Caco-2 (cell line): ENCODE measurements at regions not wholly inside any gene's neighbourhood (a gene's known extent, or its start where the extent isn't known, plus 50 kb on each side); places are given as distances from the start of the nearest gene placed in this dataset.

Experiments used
- BruUV-seq: library from RNA; stranded (reverse); fragments of 400-500 nt; replicated peaks from 2 replicates; lab custom pipeline; 2021; lab: Mats Ljungman, UMichigan
- CTCF ChIA-PET: fragments of 300-600 bp; sonication (Branson Sonifier 250); formaldehyde crosslinking; loops from one replicate; lab custom pipeline; 2022; ENCODE audit warnings: antibody characterized with exemption; lab: Charles Lee
- POLR2A ChIA-PET: fragments of 300-600 bp; sonication (Branson Sonifier 250); formaldehyde crosslinking; loops from one replicate; lab custom pipeline; 2022; ENCODE audit warnings: antibody characterized with exemption; lab: Charles Lee
- DNase-seq, 2 experiments: peaks; one replicate each; pipeline versions ENCODE4 v3.0.0 to v3.0.0-alpha.2; 2020 to 2022
- H3K27me3 ChIP-seq: replicated peaks from 2 replicates; pipeline ENCODE4 v1.6.0; 2011; ENCODE audit warnings: low read length; ENCODE audit not compliant: control insufficient read depth, insufficient read depth
- H3K36me3 ChIP-seq: 2 replicates; pipeline ENCODE4 v1.5.1; 2011; ENCODE audit warnings: low read length; ENCODE audit not compliant: control insufficient read depth, insufficient read depth
- H3K4me1 ChIP-seq: fragments of 250-450 bp; sonication (Bioruptor Pico); 2 replicates; pipeline ENCODE4 v1.5.1; 2020; ENCODE audit warnings: mild to moderate bottlenecking
- H3K4me3 ChIP-seq: 2 replicates; pipeline ENCODE4 v1.5.1; 2011; ENCODE audit warnings: low read depth, mild to moderate bottlenecking, control low read depth, low read length
- H3K9me3 ChIP-seq: fragments of 250-450 bp; sonication (Bioruptor Pico); 2 replicates; pipeline ENCODE4 v1.5.1; 2020; ENCODE audit warnings: mild to moderate bottlenecking, moderate library complexity
- H3K27ac Mint-ChIP-seq: one replicate; pipeline ENCODE4 v1.8.0; 2022; ENCODE audit warnings: mixed read lengths; ENCODE audit not compliant: unreplicated experiment
- H3K27me3 Mint-ChIP-seq: one replicate; pipeline ENCODE4 v1.8.0; 2022; ENCODE audit warnings: mixed read lengths; ENCODE audit not compliant: insufficient read depth, unreplicated experiment
- H3K36me3 Mint-ChIP-seq: one replicate; pipeline ENCODE4 v1.8.0; 2022; ENCODE audit warnings: mild to moderate bottlenecking, mixed read lengths; ENCODE audit not compliant: insufficient read depth, unreplicated experiment
- H3K4me1 Mint-ChIP-seq: one replicate; pipeline ENCODE4 v1.8.0; 2022; ENCODE audit warnings: low read depth, mixed read lengths; ENCODE audit not compliant: unreplicated experiment
- H3K4me3 Mint-ChIP-seq: one replicate; pipeline ENCODE4 v1.8.0; 2022; ENCODE audit warnings: mild to moderate bottlenecking, moderate library complexity, mixed read lengths; ENCODE audit not compliant: unreplicated experiment
- H3K9me3 Mint-ChIP-seq: one replicate; pipeline ENCODE4 v1.8.0; 2022; ENCODE audit warnings: mixed read lengths; ENCODE audit not compliant: unreplicated experiment
- CTCF ChIP-seq, 2 experiments: fragments of 200-600 bp in 1 of 2; IDR thresholded peaks; 1 replicate in 1 of 2; 2 replicates in 1 of 2; pipeline versions ENCODE4 v1.5.1 to v1.8.0; 2011 to 2022; ENCODE audit warnings: antibody characterized with exemption in 1 of 2, control low read depth in 1 of 2, inconsistent platforms in 1 of 2, low read depth in 1 of 2, low read length in 1 of 2, mild to moderate bottlenecking in 1 of 2, moderate library complexity in 1 of 2; ENCODE audit not compliant: insufficient read depth in 1 of 2, severe bottlenecking in 1 of 2, unreplicated experiment in 1 of 2
- intact Hi-C: fragments of 100-400 bp; cut with micrococcal nuclease; formaldehyde crosslinking; loops from one replicate; pipeline ENCODE4 v1.10.0; 2022; ENCODE audit not compliant: unreplicated experiment

GRCh38 chr4:145381163-145381562, 100.5 kb upstream of the SMAD1 start:
- intact Hi-C loops: no loop called here
- H3K27me3 ChIP-seq: no peaks in the 10 kb centered on the region
- DNase-seq: no peak
- Mint-ChIP-seq H3K27me3 (no peaks in the 10 kb centered on the region), H3K9me3 (no peaks in the 10 kb centered on the region), H3K36me3 (no peaks in the 10 kb centered on the region), H3K27ac (no peak overlapping the region), H3K4me3 (no peak overlapping the region), H3K4me1 (no peaks in the 10 kb centered on the region)
- ChIA-PET POLR2A (no interaction called here), CTCF (no interaction called here)
- no peaks in the 10 kb centered on the region for H3K36me3 ChIP-seq
- H3K9me3 ChIP-seq: no peaks in the 10 kb centered on the region
- H3K4me1 ChIP-seq: no peaks in the 10 kb centered on the region
- no peak for TF ChIP-seq CTCF (IDR thresholded peaks at IDR 0.05; ENCODE audit: insufficient read depth in 1 of 2, low read depth in 1 of 2, low read length in 1 of 2, severe bottlenecking in 1 of 2, unreplicated experiment in 1 of 2)
- BruUV-seq: no TSS peak
- no peak overlapping the region for H3K4me3 ChIP-seq

- CTCF ChIA-PET: no interaction called here
These were observed 101.5 kb upstream of the SMAD1 start for GRCh38 chr4:145380123-145380522.

GRCh38 chr4:145375416-145375815, 106.2 kb upstream of the SMAD1 start:
- intact Hi-C loops: no loop called here
- H3K9me3 Mint-ChIP-seq: no peaks in the 10 kb centered on the region
- H3K36me3 Mint-ChIP-seq: no peaks in the 10 kb centered on the region
- Histone ChIP-seq H3K36me3 (no peaks in the 10 kb centered on the region), H3K4me1 (no peaks in the 10 kb centered on the region), H3K4me3 (no peak overlapping the region), H3K9me3 (no peaks in the 10 kb centered on the region), H3K27me3 (no peaks in the 10 kb centered on the region)
- no peak for TF ChIP-seq CTCF (IDR thresholded peaks at IDR 0.05; ENCODE audit: insufficient read depth in 1 of 2, low read depth in 1 of 2, low read length in 1 of 2, severe bottlenecking in 1 of 2, unreplicated experiment in 1 of 2)
- ChIA-PET CTCF (no interaction called here), POLR2A (no interaction called here)
- no peak overlapping the region for H3K4me3 Mint-ChIP-seq
- DNase-seq: no peak
- H3K27ac Mint-ChIP-seq: no peak overlapping the region
- H3K27me3 Mint-ChIP-seq: no peaks in the 10 kb centered on the region
- no peaks in the 10 kb centered on the region for H3K4me1 Mint-ChIP-seq
- BruUV-seq: no TSS peak

More at GRCh38 chr4:145380123-145380522, 101.5 kb upstream of the SMAD1 start:
- BruUV-seq: no TSS peak
- no peaks in the 10 kb centered on the region for H3K4me1 ChIP-seq
- H3K9me3 Mint-ChIP-seq: no peaks in the 10 kb centered on the region
- no peak overlapping the region for H3K4me3 Mint-ChIP-seq
- H3K27ac Mint-ChIP-seq: no peak overlapping the region
- no peaks in the 10 kb centered on the region for H3K27me3 Mint-ChIP-seq
- POLR2A ChIA-PET: no interaction called here
- no peaks in the 10 kb centered on the region for H3K27me3 ChIP-seq
- no peak for DNase-seq
- H3K9me3 ChIP-seq: no peaks in the 10 kb centered on the region
- no peaks in the 10 kb centered on the region for H3K4me1 Mint-ChIP-seq
- TF ChIP-seq CTCF (IDR thresholded peaks at IDR 0.05; ENCODE audit: insufficient read depth in 1 of 2, low read depth in 1 of 2, low read length in 1 of 2, severe bottlenecking in 1 of 2, unreplicated experiment in 1 of 2): no peak
- H3K36me3 Mint-ChIP-seq: no peaks in the 10 kb centered on the region
- no peaks in the 10 kb centered on the region for H3K36me3 ChIP-seq
- H3K4me3 ChIP-seq: no peak overlapping the region
- intact Hi-C loops: no loop called here
